Uterus (tissue), 2 donors: ENCODE measurements at regions not wholly inside any gene's neighbourhood (a gene's known extent, or its start where the extent isn't known, plus 50 kb on each side); places are given as distances from the start of the nearest gene placed in this dataset.

Source experiments
- CTCF ChIP-seq, 4 experiments: fragments of 200-600 bp in 2 of 4; fragments of 450-650 bp in 2 of 4; sonication (generic) in 2 of 4; IDR thresholded peaks; one replicate each; pipeline ENCODE4 v1.5.1; 2016 to 2019; ENCODE audit warnings: antibody characterized with exemption in 4 of 4, mild to moderate bottlenecking in 2 of 4, moderate library complexity in 1 of 4
- POLR2A ChIP-seq, 2 donors: fragments of 450-650 bp; IDR thresholded peaks; one replicate each; pipeline ENCODE4 v1.6.1; 2016; ENCODE audit warnings: antibody characterized with exemption in 2 of 2, mild to moderate bottlenecking in 1 of 2, moderate library complexity in 1 of 2

GRCh38 chr2:21642647-21643046, 518.9 kb downstream of the TDRD15 start:
- TF ChIP-seq CTCF (IDR thresholded peaks at IDR 0.05) (no peak), POLR2A (IDR thresholded peaks at IDR 0.05) (no peak)
